NB4 (cell line): ENCODE measurements at regions not wholly inside any gene's neighbourhood (a gene's known extent, or its start where the extent isn't known, plus 50 kb on each side); places are given as distances from the start of the nearest gene placed in this dataset.

ENCODE experiments used
- MYC ChIP-seq: IDR thresholded peaks from 2 replicates; pipeline ENCODE4 v1.6.1; 2011; ENCODE audit warnings: low read depth, low read length
- POLR2A ChIP-seq: IDR thresholded peaks from 2 replicates; pipeline ENCODE4 v1.6.1; 2011; ENCODE audit warnings: mild to moderate bottlenecking; ENCODE audit not compliant: insufficient read length; ENCODE audit errors: extremely low read depth
- TF ChIP-seq, protein P1 (sequence below): IDR thresholded peaks from one replicate; pipeline ENCODE4 v1.5.1; 2012; ENCODE audit warnings: low read depth, low read length

GRCh38 chr5:115068239-115069086, 101.2 kb downstream of the TRIM36 start:
- TF ChIP-seq, protein P1, sequence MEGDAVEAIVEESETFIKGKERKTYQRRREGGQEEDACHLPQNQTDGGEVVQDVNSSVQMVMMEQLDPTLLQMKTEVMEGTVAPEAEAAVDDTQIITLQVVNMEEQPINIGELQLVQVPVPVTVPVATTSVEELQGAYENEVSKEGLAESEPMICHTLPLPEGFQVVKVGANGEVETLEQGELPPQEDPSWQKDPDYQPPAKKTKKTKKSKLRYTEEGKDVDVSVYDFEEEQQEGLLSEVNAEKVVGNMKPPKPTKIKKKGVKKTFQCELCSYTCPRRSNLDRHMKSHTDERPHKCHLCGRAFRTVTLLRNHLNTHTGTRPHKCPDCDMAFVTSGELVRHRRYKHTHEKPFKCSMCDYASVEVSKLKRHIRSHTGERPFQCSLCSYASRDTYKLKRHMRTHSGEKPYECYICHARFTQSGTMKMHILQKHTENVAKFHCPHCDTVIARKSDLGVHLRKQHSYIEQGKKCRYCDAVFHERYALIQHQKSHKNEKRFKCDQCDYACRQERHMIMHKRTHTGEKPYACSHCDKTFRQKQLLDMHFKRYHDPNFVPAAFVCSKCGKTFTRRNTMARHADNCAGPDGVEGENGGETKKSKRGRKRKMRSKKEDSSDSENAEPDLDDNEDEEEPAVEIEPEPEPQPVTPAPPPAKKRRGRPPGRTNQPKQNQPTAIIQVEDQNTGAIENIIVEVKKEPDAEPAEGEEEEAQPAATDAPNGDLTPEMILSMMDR: no peak
- TF ChIP-seq POLR2A (no peak), MYC (no peak)
